ENCODE measurements at regions not wholly inside any gene's neighbourhood (a gene's known extent, or its start where the extent isn't known, plus 50 kb on each side); places are given as distances from the start of the nearest gene placed in this dataset.

DNA sequence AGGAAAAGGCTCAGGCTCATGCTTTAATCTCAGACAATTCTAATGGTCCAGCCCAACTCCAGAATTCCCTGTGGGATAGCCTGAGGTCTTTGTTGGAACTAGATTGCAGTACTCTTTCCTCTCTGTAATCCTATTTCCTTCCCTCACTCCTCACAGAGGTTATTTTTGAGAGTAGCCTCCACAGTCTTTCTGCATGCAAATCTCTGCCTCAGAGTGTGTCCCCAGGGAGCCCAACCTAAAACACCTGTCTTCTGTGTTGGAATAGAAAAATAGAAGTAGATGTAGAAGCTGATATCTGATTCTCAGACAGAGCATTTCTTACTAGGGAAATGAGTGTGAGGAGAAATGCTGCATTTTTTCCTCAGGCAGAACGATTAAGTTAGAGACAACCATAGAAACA is 915.5 kb upstream of the EPHA5 start:
- Histone ChIP-seq H3K36me3 (ENCODE audit: low read length) (no peaks in the 10 kb centered on the region), H3K79me2 (ENCODE audit: insufficient read depth, low read length) (no peaks in the 10 kb centered on the region), H3K27me3 (ENCODE audit: low read length) (no peaks in the 10 kb centered on the region), H3K4me3 (ENCODE audit: insufficient read depth, low read length, poor library complexity, severe bottlenecking) (no peak overlapping the region), H2AFZ (ENCODE audit: low read depth, low read length, severe bottlenecking) (no peak overlapping the region), H3K9me3 (ENCODE audit: insufficient read depth, low read length) (no peaks in the 10 kb centered on the region), H3F3A (ENCODE audit: insufficient read depth) (no peaks in the 10 kb centered on the region), H3K9ac (ENCODE audit: low read length) (no peak overlapping the region), H3K27ac (ENCODE audit: low read depth, low read length) (no peak overlapping the region), H4K20me1 (ENCODE audit: low read depth, low read length) (no peaks in the 10 kb centered on the region), H3K9me2 (replicated peaks; ENCODE audit: insufficient read depth, low read length) (no peaks in the 10 kb centered on the region), H3K4me2 (ENCODE audit: low read depth, low read length, poor library complexity, severe bottlenecking) (no peak overlapping the region)
- no peak for TF ChIP-seq EZH2phosphoT487 (conservative IDR thresholded peaks at IDR 0.05; ENCODE audit: low read length)
- TF ChIP-seq, protein P1, sequence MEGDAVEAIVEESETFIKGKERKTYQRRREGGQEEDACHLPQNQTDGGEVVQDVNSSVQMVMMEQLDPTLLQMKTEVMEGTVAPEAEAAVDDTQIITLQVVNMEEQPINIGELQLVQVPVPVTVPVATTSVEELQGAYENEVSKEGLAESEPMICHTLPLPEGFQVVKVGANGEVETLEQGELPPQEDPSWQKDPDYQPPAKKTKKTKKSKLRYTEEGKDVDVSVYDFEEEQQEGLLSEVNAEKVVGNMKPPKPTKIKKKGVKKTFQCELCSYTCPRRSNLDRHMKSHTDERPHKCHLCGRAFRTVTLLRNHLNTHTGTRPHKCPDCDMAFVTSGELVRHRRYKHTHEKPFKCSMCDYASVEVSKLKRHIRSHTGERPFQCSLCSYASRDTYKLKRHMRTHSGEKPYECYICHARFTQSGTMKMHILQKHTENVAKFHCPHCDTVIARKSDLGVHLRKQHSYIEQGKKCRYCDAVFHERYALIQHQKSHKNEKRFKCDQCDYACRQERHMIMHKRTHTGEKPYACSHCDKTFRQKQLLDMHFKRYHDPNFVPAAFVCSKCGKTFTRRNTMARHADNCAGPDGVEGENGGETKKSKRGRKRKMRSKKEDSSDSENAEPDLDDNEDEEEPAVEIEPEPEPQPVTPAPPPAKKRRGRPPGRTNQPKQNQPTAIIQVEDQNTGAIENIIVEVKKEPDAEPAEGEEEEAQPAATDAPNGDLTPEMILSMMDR (IDR thresholded peaks at IDR 0.05; ENCODE audit: insufficient read depth, low read length, poor library complexity, severe bottlenecking): no peak

DNA sequence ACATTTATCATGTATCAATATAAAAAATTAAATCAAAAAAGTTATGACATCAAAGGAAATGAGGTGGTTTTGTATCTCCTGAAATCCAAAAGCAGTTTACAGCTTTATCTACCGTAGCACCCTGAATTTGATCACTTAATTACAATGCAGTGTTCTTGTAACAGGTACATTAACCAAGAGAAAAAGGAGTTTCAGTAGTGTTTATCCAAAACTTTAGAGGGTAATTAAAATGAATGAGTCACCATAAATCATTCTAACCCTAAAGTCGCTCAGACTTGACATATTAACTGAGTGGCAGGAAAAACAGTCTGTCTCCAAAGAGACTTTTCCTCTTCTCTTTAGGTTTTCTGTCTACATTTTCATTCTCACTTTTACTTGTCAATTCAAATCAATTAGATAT is 907.6 kb upstream of the EPHA5 start:
- H3K4me3 ChIP-seq (ENCODE audit: insufficient read depth, low read length, poor library complexity, severe bottlenecking): no peak overlapping the region
- H2AFZ ChIP-seq (ENCODE audit: low read depth, low read length, severe bottlenecking): no peak overlapping the region
- H3K9ac ChIP-seq (ENCODE audit: low read length): no peak overlapping the region
- H3K4me2 ChIP-seq (ENCODE audit: low read depth, low read length, poor library complexity, severe bottlenecking): no peak overlapping the region
- no peaks in the 10 kb centered on the region for H3K27me3 ChIP-seq (ENCODE audit: low read length)
- H3K27ac ChIP-seq (ENCODE audit: low read depth, low read length): no peak overlapping the region
- H3K36me3 ChIP-seq (ENCODE audit: low read length): no peaks in the 10 kb centered on the region
- no peaks in the 10 kb centered on the region for H3K9me3 ChIP-seq (ENCODE audit: insufficient read depth, low read length)
- TF ChIP-seq EZH2phosphoT487 (conservative IDR thresholded peaks at IDR 0.05; ENCODE audit: low read length): no peak
- TF ChIP-seq, protein P1 (IDR thresholded peaks at IDR 0.05; ENCODE audit: insufficient read depth, low read length, poor library complexity, severe bottlenecking): no peak
- H3K9me2 ChIP-seq (replicated peaks; ENCODE audit: insufficient read depth, low read length): no peaks in the 10 kb centered on the region
- no peaks in the 10 kb centered on the region for H3K79me2 ChIP-seq (ENCODE audit: insufficient read depth, low read length)
- H3F3A ChIP-seq (ENCODE audit: insufficient read depth): no peaks in the 10 kb centered on the region
- H4K20me1 ChIP-seq (ENCODE audit: low read depth, low read length): no peaks in the 10 kb centered on the region

DNA sequence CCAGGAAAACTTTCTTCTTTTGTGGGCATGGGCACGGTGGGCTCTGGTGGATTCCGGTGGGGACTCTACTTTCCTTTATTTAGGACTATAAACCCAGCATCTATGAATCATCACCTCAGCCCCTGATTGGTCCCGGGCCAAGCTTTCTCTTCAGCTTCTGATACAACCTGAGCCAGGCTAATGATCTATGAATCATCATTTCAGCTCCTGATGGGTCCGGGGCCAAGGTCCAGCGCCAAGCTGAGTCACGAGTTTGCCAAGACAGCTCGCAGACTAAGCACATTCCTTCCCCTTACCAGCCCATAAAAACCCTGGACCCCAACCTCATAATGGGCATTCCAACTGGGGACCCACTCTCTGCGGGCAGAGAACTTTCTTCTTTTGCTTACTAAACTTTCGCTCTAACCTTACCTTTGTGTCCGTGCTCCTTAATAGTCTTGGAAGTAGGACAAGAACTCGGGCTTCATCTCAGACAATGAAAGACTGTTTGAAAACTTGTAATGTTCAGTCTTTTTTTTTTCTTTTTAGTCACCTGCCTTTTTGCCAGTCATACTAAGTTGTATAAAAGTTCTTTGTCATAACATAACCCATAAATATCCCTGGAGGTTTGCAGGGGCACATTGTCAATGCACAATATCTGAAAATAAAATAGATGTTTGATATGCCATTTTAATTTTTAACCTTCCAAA is 904.9 kb upstream of the EPHA5 start:
- Histone ChIP-seq H3K9me3 (ENCODE audit: insufficient read depth, low read length) (no peaks in the 10 kb centered on the region), H3K36me3 (ENCODE audit: low read length) (no peaks in the 10 kb centered on the region), H3K4me3 (ENCODE audit: insufficient read depth, low read length, poor library complexity, severe bottlenecking) (no peak overlapping the region), H3K27ac (ENCODE audit: low read depth, low read length) (no peak overlapping the region), H3K27me3 (ENCODE audit: low read length) (no peaks in the 10 kb centered on the region), H3K9ac (ENCODE audit: low read length) (no peak overlapping the region), H3K79me2 (ENCODE audit: insufficient read depth, low read length) (no peaks in the 10 kb centered on the region), H3F3A (ENCODE audit: insufficient read depth) (no peaks in the 10 kb centered on the region), H4K20me1 (ENCODE audit: low read depth, low read length) (no peaks in the 10 kb centered on the region), H3K9me2 (replicated peaks; ENCODE audit: insufficient read depth, low read length) (no peaks in the 10 kb centered on the region), H2AFZ (ENCODE audit: low read depth, low read length, severe bottlenecking) (no peak overlapping the region), H3K4me2 (ENCODE audit: low read depth, low read length, poor library complexity, severe bottlenecking) (no peak overlapping the region)
- no peak for TF ChIP-seq EZH2phosphoT487 (conservative IDR thresholded peaks at IDR 0.05; ENCODE audit: low read length)
- TF ChIP-seq, protein P1 (IDR thresholded peaks at IDR 0.05; ENCODE audit: insufficient read depth, low read length, poor library complexity, severe bottlenecking): no peak

Data from SU-DHL-6 (cell line).